T-helper 2 cell treated with Interferon-gamma antibody and Interleukin-4, amounts not matched to agents 100 ng/mL and 5 ng/mL, for 36 hours (primary cell): ENCODE measurements at regions not wholly inside any gene's neighbourhood (a gene's known extent, or its start where the extent isn't known, plus 50 kb on each side); places are given as distances from the start of the nearest gene placed in this dataset.

Experiments used
- intact Hi-C: fragments of 100-400 bp; cut with micrococcal nuclease; formaldehyde crosslinking; loops from one replicate; pipeline ENCODE4 v1.15.1; 2023

DNA sequence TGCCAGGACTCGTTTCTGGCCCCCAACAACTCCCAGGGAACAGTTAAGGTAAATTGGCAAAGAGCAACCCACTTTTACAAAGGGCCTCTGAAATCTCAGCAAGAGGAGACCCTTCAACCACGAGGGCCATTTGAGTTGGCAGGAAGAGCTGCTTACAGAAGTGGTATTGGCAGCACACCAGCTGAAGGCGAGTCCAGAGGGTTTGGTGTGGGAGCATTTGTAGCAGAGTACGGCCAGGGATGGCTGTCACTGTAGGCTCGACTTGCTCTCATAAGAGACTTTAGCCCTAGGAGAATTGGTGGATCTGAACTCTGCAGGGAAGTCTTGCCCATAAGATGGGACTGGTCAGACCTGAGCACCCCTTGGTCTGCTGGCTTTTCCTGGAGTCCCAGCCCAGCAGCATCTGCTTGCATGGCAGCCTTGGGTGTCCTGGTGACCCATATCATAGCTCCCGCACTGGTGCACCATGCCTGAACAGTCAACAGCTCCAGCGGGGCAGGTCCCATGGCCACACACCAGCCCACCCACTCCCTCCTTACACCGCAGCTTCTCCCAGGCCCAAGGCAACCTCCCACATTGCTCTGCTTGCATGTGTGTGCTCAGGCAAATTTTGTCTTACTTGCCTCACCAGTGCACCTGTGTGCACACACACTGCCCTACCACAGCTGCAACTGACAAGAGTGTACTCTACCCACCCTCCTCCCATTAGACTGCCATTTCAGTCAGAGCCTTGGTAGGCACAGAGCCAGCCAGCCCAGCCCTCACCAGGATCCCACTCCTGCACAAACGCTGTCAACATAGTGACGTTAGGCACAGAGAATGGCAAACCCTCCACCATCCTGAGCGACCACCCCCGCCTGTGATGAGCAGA, 861.6 kb upstream of the DPPA4 start:
- intact Hi-C loops, result no loop called here

DNA sequence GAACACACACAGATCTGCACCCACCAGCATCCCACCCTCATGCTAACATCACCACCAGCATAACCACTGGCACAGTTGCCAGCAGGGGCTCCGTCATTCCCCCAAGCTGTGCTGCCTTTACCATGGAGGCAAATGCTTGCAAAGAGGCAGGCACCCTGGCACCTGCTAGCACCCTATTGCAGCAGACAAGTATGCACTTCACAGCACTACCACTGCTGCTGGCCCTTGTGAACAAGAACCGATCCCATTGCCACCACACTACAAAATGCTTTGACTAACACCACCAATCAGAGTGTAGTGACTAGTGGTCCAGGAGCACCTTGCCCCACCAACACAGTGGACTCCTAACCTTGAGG, 862.2 kb upstream of the DPPA4 start:
- intact Hi-C loops, result no loop called here

DNA sequence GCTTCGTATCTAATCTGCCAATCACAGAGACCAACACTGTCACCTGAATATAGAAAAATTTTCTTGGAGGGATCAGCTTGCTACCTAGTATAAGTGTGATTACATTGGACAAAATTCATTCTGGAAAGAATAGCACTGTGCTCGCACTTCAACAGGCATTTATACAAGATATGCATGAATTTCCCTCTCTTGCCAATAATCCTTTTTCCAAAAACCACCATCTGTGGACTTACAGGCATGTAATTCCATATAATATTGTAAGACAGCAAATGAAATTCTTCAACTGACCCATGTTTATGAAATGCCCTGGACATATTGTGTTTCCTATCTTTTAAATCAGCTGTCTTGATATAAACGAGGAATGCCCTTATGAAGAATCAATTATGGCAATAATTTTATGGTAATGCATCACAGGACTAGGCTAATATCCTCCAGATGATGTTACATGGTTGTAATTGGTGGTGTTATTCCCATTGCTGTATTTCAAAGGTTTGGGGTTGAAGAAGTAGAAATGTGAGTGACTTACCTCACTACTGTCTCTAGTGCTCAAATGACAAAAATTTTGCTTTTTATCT, 861.4 kb upstream of the NECTIN3 start:
- intact Hi-C loops, result no loop called here

DNA sequence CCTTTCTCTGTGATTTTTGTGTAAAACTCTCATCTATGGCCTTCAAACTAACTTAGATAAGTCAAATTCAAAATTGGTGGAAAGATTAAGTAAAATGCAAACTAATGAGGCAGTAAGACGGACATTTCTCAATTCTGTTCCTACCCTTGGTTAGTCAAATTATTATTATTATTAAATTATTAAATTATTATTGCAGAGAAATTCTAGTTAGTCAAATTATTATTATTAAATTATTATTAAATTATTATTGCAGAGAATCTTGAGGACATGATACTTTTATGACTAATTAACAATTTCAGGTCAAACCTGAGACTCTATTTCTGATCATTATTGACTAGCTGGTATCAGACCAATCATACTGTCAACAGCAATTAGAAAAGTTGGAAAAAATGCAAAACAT, 845.0 kb upstream of the NECTIN3 start:
- intact Hi-C loops, result no loop called here

DNA sequence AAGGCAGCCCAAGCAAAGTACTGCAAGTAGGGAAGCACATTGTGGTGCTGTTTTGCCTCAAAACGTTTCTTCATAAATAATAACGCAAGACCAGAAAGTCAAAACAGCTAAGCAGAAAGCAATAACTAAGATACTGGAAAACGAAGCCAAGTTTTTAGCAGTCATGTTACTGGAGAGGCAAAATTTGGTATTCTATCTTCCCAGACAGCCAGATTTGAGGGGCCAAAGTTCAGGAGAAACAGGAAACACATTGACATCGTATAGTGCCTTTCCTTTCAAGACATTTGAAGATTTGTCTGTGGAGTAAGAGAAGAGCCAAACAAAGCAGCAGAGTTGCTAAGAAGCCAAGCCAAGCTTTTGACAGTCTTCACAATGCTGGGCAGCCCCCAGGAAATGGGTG, 843.6 kb upstream of the NECTIN3 start:
- intact Hi-C loops, result no loop called here

DNA sequence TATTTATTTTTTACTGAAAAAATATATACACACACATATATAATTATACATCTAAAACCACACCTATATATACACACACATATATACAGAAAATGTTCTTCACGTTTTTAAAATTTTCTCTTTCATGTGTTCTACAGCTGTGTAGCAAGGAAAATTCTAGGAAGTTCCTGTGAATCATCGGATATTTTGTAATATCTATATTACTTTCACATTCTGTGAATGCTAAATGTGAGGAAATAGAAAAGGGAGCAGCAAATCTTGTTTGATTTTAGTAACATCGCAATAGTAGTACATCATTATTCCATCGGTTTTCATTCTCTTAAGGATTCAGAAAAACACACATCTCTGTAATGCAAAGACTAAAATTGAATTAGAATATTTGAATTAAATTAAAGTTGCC, 836.8 kb upstream of the NECTIN3 start:
- intact Hi-C loops, result no loop called here

DNA sequence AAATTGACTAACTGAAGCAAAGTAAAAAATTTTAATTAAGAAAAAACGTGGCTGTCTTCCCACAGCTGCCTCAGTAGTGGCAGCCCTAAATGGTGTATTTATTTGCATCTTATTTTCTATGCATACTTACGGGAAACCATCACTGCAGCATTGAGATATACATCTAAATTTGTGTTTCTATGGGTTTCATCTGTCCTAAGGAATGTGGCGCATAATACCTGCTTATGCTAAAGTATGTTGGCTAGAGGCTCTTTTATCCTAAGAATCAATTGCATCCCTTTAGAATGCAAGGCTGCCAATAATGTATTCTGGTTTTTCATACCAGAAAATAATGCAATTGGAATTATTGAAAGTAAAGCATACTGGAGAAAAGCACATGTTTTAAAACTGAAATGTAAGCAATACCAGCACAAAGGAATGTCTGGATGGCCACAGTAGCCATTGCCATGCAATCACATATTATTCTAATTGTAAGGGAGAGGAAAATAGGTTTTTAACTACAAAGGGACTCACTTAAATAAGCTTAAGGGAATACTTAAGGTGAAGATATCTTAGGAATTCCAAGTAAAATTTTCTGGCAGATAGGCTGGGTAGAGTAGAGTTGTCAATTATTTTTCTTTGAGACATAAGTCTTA, 834.5 kb upstream of the NECTIN3 start:
- intact Hi-C loops, result no loop called here

DNA sequence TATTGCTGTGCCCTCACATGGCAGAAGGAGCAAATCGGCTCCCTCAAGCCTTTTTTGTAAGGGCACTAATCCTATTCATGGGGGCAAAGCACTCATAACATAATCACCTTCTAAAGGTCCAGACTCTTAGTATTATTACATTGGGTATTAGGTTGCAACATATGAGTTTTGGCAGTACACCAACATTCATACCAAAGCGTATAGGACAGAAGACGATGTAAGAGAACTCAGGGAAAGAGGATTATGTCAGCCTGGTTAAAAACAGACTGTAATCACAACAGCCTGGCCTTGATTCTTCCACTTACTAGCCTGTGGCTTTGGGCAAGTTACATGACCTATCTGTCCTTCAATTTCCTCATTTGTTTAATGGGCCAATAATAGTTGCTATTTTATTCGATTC, 828.5 kb upstream of the NECTIN3 start:
- intact Hi-C loops, result no loop called here

DNA sequence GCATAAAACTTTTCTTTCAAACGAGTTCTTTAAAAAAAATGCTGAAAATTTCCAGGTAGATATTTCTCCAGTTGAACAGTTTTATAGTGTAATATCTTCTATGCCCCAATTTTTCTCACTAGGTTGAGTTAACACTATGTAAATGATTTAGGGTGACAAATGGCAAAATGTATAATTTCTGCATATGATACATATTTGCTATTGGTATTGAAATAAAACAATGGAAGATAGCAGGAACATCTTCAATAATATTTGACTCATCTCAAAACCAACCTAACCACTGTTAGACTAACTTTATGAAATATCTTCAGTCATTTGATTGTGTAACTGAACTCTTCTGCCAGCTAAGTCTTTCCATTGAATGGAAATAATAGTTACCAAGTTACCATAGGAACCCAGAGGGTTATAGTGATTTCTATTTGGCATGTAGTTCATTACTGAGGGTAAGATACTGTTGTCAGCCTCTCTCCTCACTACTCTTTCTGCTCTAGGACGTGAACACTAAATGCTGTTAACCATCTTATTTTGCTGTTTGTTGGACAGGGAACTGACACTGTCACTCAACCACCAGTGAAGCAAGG, 824.7 kb upstream of the NECTIN3 start:
- intact Hi-C loops, result no loop called here

DNA sequence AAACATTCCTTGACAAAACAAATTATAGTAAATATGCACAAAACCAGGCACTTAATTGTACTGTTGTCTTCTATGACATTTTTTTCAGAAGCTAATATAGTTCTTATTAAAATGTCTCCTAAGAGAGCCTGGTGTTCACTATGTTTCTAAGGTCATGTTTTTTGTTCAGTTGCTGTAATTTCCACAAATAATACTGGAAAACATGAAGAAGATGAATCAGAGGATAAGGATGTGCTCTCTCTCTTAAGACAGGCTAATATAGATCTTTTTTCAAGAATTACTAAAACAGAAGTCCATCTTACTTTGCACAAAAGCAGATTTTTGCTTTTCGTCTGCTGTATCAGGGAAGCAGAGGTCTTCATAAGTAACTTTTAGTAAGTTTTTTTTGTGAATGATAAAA, 823.0 kb upstream of the NECTIN3 start:
- intact Hi-C loops, result no loop called here

DNA sequence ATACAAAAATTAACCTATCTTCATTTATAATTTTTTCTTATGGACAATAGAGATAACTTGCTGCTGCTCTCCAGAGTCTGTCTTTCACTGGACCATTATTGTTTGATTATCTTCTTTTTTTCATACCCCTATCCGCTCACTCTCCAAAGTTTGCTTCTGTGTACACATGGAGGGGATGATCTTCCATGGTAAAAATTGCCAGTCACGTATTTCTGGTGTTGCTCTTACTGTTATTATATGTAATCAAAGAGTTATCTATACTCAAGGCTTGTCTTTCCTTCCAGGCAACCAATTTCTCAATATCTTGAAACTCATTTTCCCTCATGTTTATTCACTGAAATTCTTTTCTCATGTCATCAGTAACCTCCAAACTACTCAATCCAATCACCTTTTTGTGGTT, 817.8 kb upstream of the NECTIN3 start:
- intact Hi-C loops, result no loop called here

DNA sequence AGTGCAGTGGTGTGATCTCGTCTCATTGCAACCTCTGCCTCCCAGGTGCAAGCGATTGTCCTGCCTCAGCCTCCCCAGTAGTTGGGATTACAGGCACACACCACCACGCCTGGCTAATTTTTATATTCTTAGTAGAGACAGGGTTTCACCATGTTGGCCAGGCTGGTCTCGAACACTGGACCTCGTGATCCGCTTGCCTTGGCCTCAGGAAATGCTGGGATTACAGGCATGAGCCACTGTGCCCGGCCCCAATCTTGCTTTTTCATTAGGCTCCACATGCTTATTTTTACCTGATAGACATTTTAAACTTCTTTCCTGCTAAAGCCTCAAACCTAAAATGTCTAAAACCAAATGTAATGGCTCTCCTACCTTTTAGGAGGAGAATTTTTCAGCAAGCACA, 817.0 kb upstream of the NECTIN3 start:
- intact Hi-C loops, result no loop called here

DNA sequence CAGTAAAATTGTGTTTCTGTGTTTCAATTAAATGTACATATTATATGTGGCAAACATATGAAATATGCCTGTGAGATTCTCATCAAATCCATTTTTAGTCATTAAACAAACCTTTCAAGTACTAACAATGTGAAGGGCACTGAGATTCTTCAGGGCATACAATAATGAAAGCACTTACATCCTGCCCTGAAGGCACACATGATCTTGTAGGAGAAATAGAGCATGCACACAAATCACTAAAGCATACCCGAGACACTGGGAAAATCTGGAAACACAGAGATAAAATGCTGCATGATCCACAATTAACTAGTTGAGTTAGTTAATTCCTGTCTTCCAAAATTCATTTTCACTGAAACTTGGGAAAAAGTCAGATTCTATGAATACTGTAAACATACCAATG, 810.5 kb upstream of the NECTIN3 start:
- intact Hi-C loops, result no loop called here

DNA sequence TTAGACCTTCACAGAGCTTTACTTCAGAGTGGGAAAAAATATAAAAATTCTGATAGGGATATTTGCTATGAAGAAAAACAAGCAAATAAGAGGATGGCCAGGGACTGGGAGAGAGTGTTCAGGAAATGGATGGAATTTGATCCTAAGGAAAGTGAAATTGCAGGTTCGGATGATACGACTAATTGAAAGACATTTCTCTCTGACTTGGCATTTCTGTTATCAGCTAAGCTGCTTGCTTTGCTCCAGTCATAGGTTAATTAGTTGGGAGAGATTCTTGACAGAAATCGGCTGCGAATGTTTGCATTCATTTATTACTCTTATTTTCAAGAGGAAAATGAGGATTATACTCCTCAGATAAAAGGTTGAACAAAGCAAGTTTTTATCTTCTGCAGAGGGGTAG, 808.7 kb upstream of the NECTIN3 start:
- intact Hi-C loops, result no loop called here

DNA sequence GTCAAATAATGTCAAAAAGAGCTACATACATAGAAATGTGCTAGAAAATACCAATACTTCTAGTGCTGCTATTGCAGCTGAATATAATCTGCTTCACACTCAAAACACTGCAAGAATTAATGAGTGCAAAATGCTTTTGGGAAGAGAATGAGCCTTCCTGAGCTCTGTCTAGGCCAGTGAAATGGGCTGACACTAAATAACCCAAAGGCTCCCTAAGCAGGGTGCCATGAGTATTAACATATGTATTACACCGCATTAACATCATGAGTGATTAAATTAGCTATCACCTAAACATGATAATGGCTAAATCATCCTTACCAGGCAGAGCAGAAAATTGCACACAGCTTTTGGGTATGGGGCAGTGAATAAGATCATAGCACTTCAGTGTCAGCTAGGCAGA, 806.3 kb upstream of the NECTIN3 start:
- intact Hi-C loops, result no loop called here

DNA sequence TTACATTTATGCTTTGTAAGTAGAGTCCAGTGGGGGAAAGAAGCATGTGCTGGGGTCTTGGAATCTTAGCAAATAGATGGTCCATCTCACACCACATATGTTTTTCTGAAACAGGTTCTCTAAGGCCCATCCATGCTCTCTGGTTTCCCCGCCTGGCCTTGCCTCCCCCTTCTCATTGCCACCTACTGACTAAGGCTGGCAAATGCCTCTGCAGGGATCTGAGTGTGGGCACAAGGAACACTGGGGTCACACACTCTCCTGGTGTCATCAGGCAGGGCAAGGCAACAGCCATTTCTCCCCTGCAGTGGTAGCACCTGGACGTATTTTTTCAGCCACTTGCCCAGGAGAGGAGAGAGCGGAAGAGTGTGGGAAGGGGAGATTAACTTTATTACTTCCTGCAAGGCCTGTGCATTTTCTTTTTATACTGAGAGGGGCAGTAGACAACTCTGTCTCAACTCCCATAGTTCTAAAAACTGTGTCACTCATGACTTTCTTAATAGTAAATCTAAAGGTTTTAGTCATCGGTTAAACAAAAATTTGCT, 804.2 kb upstream of the NECTIN3 start:
- intact Hi-C loops, result no loop called here

DNA sequence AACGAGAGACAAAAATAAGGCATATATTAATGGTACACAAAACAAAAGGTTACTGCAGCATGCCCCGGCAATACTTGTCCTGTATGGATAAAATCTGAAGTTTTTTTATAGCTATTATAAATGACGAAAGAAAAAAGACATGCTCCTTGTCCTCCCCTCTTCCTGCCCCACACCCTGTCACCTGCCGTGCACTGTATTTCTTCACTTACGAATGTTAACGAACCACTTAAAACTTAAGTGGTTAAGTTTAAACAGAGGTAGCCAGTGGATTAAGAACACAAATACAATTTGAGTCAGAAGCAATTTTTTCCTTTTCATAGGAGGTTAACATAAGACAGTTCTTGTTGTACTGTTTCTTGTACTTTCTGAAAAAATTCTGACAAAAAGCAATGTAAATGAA, 799.1 kb upstream of the NECTIN3 start:
- intact Hi-C loops, result no loop called here

DNA sequence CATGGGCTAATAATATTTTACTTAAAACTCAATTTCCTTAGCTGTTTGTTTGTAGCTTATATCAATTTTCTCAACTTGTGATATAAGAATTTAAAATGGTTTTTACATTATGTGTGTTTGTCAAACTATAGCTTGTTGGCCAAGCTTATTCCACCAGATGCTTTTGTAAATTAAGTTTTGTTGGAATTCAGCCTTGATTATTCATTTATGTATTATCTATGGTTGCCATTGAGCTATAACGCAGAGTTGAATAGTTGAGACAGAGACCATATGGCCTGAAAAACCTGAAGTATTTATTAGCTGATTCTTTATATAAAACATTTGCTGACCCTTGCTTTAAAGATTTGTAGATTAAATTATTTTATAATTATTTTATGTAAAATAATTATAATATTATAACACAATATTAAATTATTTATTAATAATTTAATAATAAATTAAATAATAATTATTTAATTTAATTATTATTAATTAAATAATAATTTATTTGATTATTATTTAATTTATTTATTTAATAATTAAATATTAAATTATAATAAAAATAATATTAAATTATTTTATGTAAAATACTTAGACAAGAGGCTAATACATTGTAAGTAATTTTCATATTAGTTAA, 779.6 kb upstream of the NECTIN3 start:
- intact Hi-C loops, result no loop called here

DNA sequence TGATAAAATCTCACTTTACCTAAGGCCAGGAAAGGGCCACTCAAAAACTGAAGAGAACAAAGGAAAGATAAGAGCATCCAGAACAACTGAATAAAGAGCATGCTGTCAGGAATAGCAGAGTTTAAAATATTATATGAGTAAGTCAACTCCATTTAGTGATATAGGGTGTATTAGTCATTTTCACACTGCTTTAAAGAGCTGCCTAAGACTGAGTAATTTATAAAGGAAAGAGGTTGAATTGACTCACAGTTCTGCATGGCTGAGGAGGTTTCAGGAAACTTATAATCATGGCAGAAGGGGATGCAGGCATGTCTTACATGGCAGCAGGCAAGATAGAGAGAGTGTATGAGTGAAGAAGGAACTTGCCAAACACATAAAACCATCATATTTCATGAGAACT, 778.0 kb upstream of the NECTIN3 start:
- intact Hi-C loops, result no loop called here

DNA sequence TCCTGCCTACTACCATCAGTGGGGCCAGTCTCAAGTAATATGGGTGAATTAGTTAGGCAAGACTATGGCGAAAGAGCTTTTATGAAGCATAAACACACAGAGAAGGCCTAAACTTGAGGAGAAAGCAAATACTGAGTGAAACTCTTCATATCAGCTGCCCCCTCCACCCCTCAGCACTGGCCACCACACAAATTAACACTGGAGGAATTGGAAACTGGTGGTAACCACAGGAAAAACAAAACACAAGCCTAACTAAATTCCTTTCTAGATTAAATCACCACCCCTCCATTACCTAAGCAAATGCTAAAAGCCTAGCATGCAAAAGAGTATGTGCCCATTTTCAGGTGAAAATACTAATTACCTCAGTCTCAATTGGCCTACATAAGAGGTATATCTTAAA, 774.7 kb upstream of the NECTIN3 start:
- intact Hi-C loops, result no loop called here

DNA sequence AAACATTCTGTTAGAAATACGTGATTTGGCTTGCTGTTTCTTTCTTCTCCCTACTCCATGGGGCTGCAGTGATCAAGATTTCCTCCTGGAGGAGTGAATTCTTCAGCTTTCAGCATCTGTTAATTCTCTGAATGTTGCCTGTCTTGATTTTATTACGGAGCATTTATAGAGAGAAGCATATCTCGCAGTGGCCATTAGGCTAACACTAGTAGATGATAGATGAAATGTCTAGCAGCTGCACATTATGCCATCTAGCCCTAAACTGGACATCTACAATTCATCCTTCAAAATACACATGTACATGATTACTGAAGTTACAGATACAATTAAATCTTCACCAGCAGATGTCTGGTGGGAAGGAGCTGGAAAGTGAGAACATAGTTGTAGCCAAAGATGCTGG, 769.8 kb upstream of the NECTIN3 start:
- intact Hi-C loops, result no loop called here
